ENCODE measurements at regions not wholly inside any gene's neighbourhood (a gene's known extent, or its start where the extent isn't known, plus 50 kb on each side); places are given as distances from the start of the nearest gene placed in this dataset.

DNA sequence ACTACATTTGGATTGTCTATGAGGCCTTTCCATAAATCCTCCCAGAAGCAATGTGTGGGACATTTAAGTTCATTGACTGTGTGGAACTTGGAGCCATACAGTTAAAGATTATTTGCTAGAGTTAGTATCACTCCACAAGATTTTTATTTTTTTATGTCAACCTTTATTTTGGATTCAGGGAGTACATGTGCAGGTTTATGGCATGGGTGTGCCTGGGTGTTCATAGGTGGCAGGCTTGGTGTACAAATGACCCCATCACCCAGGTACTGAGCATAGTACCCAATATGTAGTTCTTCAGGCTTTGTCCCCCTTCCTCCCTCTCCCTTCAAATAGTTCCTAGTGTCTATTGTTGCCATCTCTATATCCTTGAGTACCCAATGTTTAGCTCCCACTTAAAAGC is 199.8 kb upstream of the ZFP42 start:
- Histone ChIP-seq H3K36me3 (ENCODE audit: control insufficient read depth in 2 of 4, insufficient read depth in 4 of 4, low read length in 3 of 4) (no peaks in the 10 kb centered on the region), H4K5ac (ENCODE audit: insufficient read length, low read depth, low read length) (no peak overlapping the region)
- CTCF ChIA-PET (ENCODE audit: partially characterized antibody) = no interaction called here

More for the DNA sequence above, 199.8 kb upstream of the ZFP42 start:
- Histone ChIP-seq H2BK5ac (ENCODE audit: low read depth, low read length) (no peak overlapping the region), H3K79me1 (ENCODE audit: low read depth, low read length) (no peaks in the 10 kb centered on the region), H3K4ac (replicated peaks; ENCODE audit: insufficient read length, low read depth, low read length) (no peak overlapping the region), H4K8ac (ENCODE audit: extremely low read depth, insufficient read depth, low read length) (no peak overlapping the region), H3K9me3 (ENCODE audit: insufficient read depth in 2 of 2, low read depth in 1 of 2, low read length in 1 of 2) (no peaks in the 10 kb centered on the region; a peak in 2 of 4 replicates), H2AFZ (ENCODE audit: low read length) (no peak overlapping the region), H3K4me3 (ENCODE audit: extremely low read depth in 1 of 4, insufficient read depth in 2 of 4, low read depth in 3 of 4, low read length in 4 of 4) (no peak overlapping the region), H3K27ac (ENCODE audit: low read depth, low read length) (no peak overlapping the region), H3K23me2 (ENCODE audit: low read depth, low read length) (no peaks in the 10 kb centered on the region; the same call in 1 of the 2 replicates), H3K56ac (replicated peaks; ENCODE audit: insufficient read length, low read depth, low read length) (no peak overlapping the region), H3K4me1 (replicated peaks in 1 of 4; ENCODE audit: control insufficient read depth in 3 of 4, insufficient read depth in 4 of 4, low read length in 3 of 4) (peaks cover 3 to 8% (median 6%) of the 10 kb centered on the region in 4 experiments; a peak in 6 of 7 replicates), H2BK20ac (ENCODE audit: low read length) (no peak overlapping the region), H2BK12ac (ENCODE audit: low read depth, low read length) (no peak overlapping the region), H3K14ac (ENCODE audit: insufficient read length) (no peak overlapping the region), H4K91ac (replicated peaks; ENCODE audit: insufficient read length, low read length) (no peak overlapping the region), H3K9ac (replicated peaks in 1 of 4; ENCODE audit: extremely low read depth in 1 of 4, low read depth in 3 of 4, low read length in 3 of 4) (no peak overlapping the region), H3K4me2 (ENCODE audit: insufficient read depth in 1 of 2, low read depth in 2 of 2, low read length in 2 of 2) (no peak overlapping the region), H2BK120ac (replicated peaks; ENCODE audit: low read depth, low read length) (no peak overlapping the region), H2AK5ac (ENCODE audit: low read depth, low read length) (no peak overlapping the region), H4K20me1 (replicated peaks in 1 of 2; ENCODE audit: control insufficient read depth in 1 of 2, insufficient read depth in 2 of 2, low read length in 2 of 2) (no peaks in the 10 kb centered on the region), H3K27me3 (replicated peaks in 1 of 4; ENCODE audit: control insufficient read depth in 3 of 4, extremely low read depth in 1 of 4, insufficient read depth in 3 of 4, low read length in 3 of 4) (no peaks in the 10 kb centered on the region), H3K79me2 (ENCODE audit: control insufficient read depth in 1 of 2, insufficient read depth in 2 of 2, low read length in 2 of 2) (no peaks in the 10 kb centered on the region), H3K23ac (ENCODE audit: insufficient read length) (no peak overlapping the region), H3K18ac (ENCODE audit: extremely low read depth, low read length) (no peak overlapping the region), H2BK15ac (ENCODE audit: low read length) (no peak overlapping the region)
- POLR2A ChIA-PET (ENCODE audit: partially characterized antibody) = no interaction called here
- DNase-seq (ENCODE audit: low read depth in 1 of 2, low spot score in 2 of 2) (no peak), FAIRE-seq (no peak)
- TF ChIP-seq SP2 (IDR thresholded peaks at IDR 0.05; ENCODE audit: low read length) = no peak

All from H1 (cell line).